ENCODE measurements at regions not wholly inside any gene's neighbourhood (a gene's known extent, or its start where the extent isn't known, plus 50 kb on each side); places are given as distances from the start of the nearest gene placed in this dataset.

GRCh38 chr10:8923096-8923495 is 868.6 kb downstream of the GATA3 start:
- no peak for DNase-seq

GRCh38 chr10:8927705-8928104 is 873.2 kb downstream of the GATA3 start:
- DNase-seq: no peak

- DNase-seq: no peak
These were observed 892.0 kb downstream of the GATA3 start for GRCh38 chr10:8946451-8946850.

- no peak for DNase-seq
These were observed 896.5 kb downstream of the GATA3 start for GRCh38 chr10:8950978-8951377.

- no peak for DNase-seq
These were observed 897.1 kb downstream of the GATA3 start for GRCh38 chr10:8951440-8952089.

- no peak for DNase-seq
These were observed 901.9 kb downstream of the GATA3 start for GRCh38 chr10:8956400-8956799.

GRCh38 chr10:8962249-8962648 is 907.8 kb downstream of the GATA3 start:
- DNase-seq: no peak

- DNase-seq: no peak
These were observed 912.6 kb downstream of the GATA3 start for GRCh38 chr10:8967061-8967460.

GRCh38 chr10:8969853-8970252 is 915.4 kb downstream of the GATA3 start:
- no peak for DNase-seq

GRCh38 chr10:8975535-8975934 is 921.0 kb downstream of the GATA3 start:
- no peak for DNase-seq

- no peak for DNase-seq
These were observed 923.6 kb downstream of the GATA3 start for GRCh38 chr10:8978100-8978499.

GRCh38 chr10:8979976-8980375 is 925.5 kb downstream of the GATA3 start:
- no peak for DNase-seq

- no peak for DNase-seq
These were observed 926.8 kb downstream of the GATA3 start for GRCh38 chr10:8981277-8981676.

GRCh38 chr10:8985651-8986050 is 931.2 kb downstream of the GATA3 start:
- DNase-seq: no peak

GRCh38 chr10:8986975-8987374 is 932.5 kb downstream of the GATA3 start:
- no peak for DNase-seq

GRCh38 chr10:8987712-8988111 is 933.2 kb downstream of the GATA3 start:
- no peak for DNase-seq

- no peak for DNase-seq
These were observed 935.9 kb downstream of the GATA3 start for GRCh38 chr10:8990280-8990987.

- no peak for DNase-seq
These were observed 937.5 kb downstream of the GATA3 start for GRCh38 chr10:8992009-8992408.

GRCh38 chr10:8993864-8994263 is 939.4 kb downstream of the GATA3 start:
- no peak for DNase-seq

- DNase-seq: no peak
These were observed 944.3 kb downstream of the GATA3 start for GRCh38 chr10:8998751-8999150.

- DNase-seq: no peak
These were observed 948.6 kb downstream of the GATA3 start for GRCh38 chr10:9003122-9003521.

GRCh38 chr10:9004736-9005135 is 950.2 kb downstream of the GATA3 start:
- DNase-seq: no peak

GRCh38 chr10:9009505-9009904 is 955.0 kb downstream of the GATA3 start:
- no peak for DNase-seq

- DNase-seq: no peak
These were observed 955.6 kb downstream of the GATA3 start for GRCh38 chr10:9010093-9010492.
